HG02763 (cell line): ENCODE measurements at regions not wholly inside any gene's neighbourhood (a gene's known extent, or its start where the extent isn't known, plus 50 kb on each side); places are given as distances from the start of the nearest gene placed in this dataset.
A peak's percentile ranks its signal among the peaks of the same experiment; 100 is the strongest.
"Not testable (repeated sequence)": the region's sequence is repeated elsewhere in the genome, so short reads cannot be mapped to it uniquely, and the experiment has no call there.

ENCODE experiments used
- ATAC-seq: cut with Tn5 transposase; IDR thresholded peaks from one replicate; pipeline ENCODE4 v1.9.1; 2021; ENCODE audit warnings: mild to moderate bottlenecking, moderate library complexity; ENCODE audit not compliant: unreplicated experiment

GRCh38 chr14:71355324-71356201 is 448.3 kb downstream of the PCNX1 start:
- ATAC-seq, result peak; percentile 60

GRCh38 chr14:71358209-71358931 is 451.1 kb downstream of the PCNX1 start:
- ATAC-seq, result no peak

GRCh38 chr14:71358932-71359421 is 451.7 kb downstream of the PCNX1 start:
- ATAC-seq, result not testable (repeated sequence)

DNA sequence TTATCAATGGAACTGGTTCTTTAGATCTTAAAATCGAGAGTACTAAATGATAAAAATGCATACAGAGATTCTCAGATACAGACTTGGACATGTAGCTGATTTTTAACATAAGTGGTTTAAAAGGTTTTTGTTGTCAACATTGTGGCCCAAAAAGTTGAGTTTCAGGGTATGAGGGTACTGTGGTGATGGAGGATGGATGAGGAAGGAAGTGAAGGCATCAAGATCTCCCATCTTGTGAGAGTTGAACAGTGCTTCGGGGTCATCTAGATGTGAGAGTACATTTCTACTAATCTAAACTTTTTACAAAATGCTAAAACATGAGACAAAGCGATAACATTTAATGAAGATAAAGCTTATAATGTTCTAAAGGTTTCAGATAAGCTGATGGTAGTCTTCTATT is 452.6 kb downstream of the PCNX1 start:
- ATAC-seq, result no peak

GRCh38 chr14:71361336-71361735 is 454.1 kb downstream of the PCNX1 start:
- ATAC-seq, result no peak

- no peak for ATAC-seq
These were observed 454.6 kb downstream of the PCNX1 start for GRCh38 chr14:71361874-71362273.

DNA sequence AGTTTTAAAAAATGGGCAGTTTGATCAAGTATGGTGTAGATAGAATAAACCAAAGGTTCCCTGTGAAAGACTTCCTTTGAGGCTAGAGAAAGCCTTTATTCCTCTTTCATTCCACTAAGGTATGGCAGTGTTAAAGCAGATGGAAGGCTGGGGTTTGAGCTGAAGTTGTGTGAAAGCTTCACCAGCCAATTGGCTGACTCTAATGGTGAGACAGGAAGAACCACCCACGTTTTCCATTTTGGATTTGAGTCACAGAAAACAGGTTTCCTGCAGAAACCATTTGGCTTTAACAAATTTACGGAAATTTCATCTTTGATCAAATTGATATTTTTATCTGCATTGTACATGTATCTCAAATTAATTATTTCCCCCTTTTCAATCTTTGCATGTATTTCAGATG is 455.0 kb downstream of the PCNX1 start:
- no peak for ATAC-seq

DNA sequence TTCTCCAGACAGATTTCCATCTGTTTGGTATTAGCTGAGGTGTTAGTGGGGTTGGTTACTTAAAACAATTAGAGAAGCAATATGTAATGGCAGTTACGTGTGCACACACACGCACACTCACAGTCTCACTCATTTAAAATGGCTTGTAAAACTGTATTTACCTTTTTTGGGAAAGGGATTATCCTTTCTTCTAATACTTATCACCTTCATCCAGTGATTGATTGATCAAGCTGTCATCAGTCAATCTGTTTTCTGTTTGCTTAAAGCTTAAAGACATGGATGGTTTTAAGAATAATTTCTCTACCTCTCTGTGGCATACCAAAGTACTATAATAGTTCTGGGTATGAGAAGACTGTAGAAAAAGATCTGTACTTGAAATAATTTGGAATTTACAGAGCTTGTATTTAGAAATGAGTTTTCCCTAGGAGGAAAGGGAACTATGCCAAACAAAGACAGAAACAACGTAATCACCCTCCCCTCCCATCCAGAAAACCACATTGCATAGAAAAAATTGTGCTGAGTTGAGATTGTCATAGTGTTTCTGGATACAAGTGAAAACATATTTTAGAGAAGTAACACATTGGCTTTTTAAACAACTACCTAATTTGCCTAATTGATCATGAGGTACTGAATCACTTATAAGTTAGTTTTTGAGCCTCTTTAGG is 455.8 kb downstream of the PCNX1 start:
- no peak for ATAC-seq

DNA sequence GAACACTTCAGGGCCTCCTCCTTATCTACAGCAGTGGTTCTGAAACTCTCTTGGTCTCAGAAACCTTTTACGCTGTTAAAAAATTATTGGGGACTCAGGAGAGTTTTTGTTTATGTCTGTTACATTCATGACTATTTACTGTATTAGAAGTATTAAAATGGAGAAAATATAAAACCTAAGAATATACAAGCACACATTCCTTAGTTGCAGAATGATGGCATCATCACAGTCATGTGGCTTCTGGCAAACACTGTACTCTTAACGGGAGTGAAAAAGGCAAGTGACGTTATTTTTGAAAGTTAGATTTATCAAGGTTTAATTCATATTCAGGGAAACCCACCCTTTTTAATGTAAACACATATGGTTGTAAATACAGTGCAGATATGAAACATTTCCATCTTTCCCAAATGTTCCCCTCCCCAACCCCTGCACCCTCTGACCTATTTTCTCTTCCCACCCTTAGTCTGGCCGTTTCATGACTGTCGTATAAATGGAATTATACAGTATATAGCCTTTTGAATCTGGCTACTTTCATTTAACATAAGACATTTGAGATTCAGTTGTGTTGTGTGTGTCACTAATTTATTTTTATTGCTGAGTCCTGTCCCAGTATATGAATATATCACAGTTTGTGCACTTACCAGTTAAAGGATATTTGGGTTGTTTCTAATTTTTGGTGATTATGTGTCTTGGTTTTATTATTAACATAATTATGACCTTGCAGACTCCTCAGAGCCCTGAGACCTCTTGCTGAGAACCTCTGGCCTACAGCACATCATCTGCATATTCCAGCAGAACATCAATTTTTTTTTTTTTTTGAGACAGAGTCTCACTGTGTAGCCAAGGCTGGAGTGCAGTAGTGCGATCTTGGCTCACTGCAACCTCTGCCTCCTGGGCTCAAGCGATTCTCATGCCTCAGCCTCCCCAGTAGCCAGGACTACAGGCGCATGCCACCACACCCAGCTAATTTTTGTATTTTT is 457.0 kb downstream of the PCNX1 start:
- no peak for ATAC-seq

GRCh38 chr14:71365361-71365760 is 458.1 kb downstream of the PCNX1 start:
- no peak for ATAC-seq

DNA sequence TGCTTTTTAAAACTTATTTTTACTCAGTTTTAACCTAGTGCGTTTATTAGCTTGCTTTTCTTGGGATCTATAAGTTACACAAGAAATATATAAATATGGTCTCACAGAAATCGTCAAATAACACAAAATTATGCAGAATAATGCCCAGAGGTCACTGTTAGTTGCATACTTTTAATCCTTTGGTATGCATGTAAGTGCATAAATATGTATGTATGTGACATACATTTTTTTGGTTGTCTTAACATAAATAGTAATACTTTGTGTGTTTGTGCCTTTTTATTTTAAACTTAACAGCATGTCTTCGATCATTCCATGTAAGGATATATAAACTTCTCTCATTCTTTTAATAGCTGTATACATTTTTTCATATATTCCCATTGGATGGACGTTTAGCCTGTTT is 459.6 kb downstream of the PCNX1 start:
- no peak for ATAC-seq

DNA sequence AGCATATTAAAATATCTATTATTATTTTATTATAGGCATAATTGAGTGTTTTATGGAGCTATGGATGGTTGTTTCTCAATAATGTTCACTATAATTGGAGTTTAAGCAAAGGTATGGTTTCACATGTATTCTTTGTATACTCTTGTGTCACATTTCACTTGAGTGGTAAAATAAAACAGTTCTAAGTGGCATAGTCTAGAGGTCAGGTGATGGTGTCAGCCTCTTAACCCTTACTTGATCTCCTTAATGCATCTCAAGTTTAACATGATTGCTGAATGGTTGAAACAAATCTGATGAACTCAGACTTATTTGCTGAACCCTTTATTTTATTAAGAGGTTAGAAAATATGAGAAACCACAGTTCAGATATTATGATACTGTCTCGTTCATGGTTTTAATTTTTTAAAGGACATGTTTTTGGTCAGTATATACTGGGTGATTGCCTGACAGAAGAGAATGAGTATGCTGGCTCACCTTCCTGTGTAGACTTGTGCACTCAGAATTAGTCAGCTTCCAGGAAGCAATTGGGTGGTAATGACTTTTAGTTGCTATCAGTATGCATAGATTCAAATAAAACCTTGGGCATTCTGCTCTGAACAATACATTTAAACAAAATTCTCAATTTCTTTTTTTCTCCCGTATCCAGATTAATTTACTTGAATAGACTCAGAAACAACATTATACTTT is 464.6 kb downstream of the PCNX1 start:
- ATAC-seq, result no peak

DNA sequence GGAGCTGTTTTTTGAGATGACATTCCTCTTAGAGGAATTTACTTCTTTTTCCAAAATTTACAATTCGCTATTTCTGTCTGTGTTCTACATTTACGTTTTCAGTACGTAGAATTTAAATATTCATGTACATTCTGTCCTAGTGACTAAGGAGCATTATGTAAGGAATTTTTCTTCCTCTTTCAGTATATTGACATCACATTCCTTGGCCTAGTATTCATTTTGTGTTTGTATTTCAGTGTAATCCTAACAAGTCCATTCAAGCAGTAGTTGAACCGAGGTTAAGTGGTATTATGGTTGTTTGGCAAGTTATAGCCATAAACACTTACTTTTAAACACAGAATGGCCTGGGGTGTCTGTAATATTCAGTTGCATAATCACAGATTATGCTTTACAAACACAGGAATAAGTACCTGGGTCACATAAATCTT is 465.2 kb downstream of the PCNX1 start:
- no peak for ATAC-seq

DNA sequence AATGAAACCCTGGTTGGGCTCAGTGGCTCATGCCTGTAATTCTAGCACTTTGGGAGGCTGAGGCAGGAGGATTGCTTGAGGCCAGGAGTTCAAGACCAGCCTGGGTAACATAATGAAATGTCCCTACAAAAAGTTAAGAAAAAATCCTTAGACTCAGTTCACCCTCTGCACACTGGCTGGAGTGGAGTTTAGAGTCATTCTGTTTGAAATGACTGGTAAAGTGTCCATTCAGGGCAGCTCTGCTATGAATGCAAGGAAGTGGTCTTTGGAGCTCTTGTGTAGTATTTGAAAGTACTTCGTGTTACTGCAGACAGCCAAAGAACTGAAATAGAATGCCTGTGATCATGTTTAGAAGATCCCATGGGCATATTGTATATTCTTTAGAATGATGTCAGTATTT is 466.5 kb downstream of the PCNX1 start:
- no peak for ATAC-seq

GRCh38 chr14:71374989-71375388 is 467.7 kb downstream of the PCNX1 start:
- no peak for ATAC-seq

GRCh38 chr14:71377099-71377498 is 469.8 kb downstream of the PCNX1 start:
- no peak for ATAC-seq

- ATAC-seq, result no peak
These were observed 473.0 kb downstream of the PCNX1 start for GRCh38 chr14:71380271-71380670.

DNA sequence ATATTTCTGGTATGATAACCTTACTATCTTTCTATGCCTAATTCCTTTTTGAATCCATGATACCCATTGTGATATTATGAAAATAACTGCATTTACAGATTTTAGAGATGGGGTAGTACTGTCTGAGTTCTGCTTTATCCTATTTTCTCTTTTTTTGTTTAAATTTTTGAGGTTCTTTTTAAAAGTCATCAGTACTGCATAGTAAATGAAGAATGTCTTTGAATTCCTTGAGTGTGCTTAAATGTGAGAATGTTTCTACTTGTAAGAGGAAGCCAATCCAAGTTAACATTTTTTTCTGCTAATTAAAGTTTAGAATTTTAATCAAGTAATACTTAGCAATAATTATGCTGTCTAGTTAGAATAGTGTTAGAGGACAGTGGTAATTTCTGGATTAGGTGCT is 474.6 kb downstream of the PCNX1 start:
- no peak for ATAC-seq

- ATAC-seq, result no peak
These were observed 475.1 kb downstream of the PCNX1 start for GRCh38 chr14:71382315-71382714.

GRCh38 chr14:71383510-71383909 is 476.3 kb downstream of the PCNX1 start:
- ATAC-seq, result no peak
